NK-92 treated with Interleukin-12 subunit alpha and Interleukin-12 subunit beta, amount 100 ng/mL, for 24 hours (cell line): ENCODE measurements at regions not wholly inside any gene's neighbourhood (a gene's known extent, or its start where the extent isn't known, plus 50 kb on each side); places are given as distances from the start of the nearest gene placed in this dataset.
"Not testable (repeated sequence)": the region's sequence is repeated elsewhere in the genome, so short reads cannot be mapped to it uniquely, and the experiment has no call there.

Source experiments
- DNase-seq: peaks from one replicate; lab custom pipeline; 2025; lab: John Stamatoyannopoulos, UW

GRCh38 chr16:79864032-79864780, 263.7 kb upstream of the MAF start:
- no peak for DNase-seq

- DNase-seq, result no peak
Observed at GRCh38 chr16:79863128-79864031, 262.8 kb upstream of the MAF start.

DNA sequence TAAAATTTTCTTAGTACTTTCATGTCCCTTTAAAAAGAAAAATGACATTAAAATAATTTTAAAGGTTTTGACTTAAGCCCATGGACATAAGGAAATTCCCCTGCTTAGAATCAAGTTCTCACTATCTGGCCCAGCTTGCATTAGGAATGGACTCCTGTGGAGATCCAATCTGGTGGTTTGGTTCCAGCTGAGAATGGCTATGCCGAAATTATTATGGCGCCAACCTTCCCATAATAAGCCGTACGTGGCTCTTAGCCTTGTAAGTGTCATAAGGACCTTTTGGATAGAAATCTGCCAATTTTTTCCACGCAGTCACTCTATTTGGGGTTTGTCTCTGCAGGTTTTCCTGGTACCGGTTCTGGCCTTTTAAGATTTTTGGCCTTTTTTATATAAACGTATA, 262.1 kb upstream of the MAF start:
- DNase-seq, result no peak

- no peak for DNase-seq
Observed at GRCh38 chr16:79856581-79856980, 256.0 kb upstream of the MAF start.

DNA sequence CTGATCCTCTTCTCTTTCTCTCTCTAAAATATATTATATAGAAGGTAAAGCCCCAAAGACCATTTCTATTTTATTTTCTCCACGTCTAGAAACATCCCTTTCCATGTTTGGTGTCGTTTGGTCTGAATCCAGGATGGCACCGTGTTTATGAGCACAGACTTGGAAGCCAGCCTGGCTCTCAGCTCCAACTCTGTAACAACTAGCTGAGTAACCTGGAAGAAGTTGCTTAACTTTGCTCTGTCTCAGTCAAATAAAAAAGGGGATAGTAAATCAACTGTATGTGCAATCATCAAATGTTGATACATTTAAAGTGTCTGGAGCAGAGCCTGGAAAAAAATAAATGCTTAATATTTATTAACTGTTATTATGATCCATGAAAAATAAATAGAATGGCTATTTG, 249.8 kb upstream of the MAF start:
- DNase-seq, result no peak

DNA sequence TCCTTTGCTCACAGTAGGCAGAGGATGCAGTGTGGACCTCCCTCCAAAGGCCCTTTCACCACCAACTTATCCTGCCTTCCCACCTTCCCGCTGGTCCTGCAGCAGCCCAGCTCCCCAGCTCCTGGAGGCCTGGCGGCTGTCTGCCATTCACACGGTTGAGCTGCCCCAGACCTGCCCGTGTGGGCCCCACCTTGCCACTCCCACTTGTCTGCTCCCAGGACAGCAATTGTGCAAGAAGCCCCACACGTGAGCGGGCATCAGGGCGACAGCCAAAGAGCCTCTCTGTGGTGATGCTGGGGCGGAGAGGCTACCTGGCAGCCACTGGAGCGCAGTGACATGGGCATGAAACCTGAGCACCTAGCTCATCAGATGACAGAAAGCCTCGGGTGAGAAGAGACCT, 248.6 kb upstream of the MAF start:
- DNase-seq, result no peak

GRCh38 chr16:79848719-79849118, 248.2 kb upstream of the MAF start:
- DNase-seq, result no peak

DNA sequence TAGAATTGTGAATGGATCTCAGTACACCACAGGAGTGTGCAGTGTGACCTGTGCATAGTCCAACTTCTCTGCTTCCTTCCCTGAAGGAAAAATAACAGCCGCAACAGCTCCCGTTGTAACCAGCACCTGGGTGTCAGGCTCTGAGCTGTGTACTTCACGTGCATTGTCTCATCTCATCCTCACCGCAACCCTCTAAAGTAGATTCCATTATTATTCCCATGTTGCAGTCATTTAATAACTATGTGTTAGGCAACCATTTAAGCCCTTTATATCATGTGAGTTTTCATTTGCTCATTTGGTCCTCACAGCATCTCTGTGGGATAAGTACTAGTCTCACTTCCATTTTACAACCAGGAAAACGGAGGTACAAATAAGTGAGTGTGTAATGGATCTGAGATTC, 247.0 kb upstream of the MAF start:
- no peak for DNase-seq

DNA sequence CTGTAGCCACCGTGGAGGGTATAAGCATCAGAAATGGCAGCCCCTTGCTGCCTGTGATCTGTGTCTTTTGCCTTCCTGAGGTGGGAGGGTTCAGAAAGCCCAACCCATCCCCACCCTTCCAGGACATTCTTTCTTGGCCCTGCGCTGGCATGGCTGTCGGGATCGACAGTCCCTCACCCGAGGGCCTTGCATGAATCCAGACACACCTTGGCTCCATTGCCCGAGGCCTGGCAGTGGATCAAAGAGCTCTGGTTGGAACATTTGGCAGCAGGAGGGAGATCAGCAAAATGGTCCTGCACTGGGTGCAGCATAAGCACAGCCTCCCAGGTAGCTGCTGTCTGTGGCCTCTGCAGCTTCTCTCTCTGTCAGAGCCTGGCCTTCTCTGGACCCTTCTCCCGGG, 246.6 kb upstream of the MAF start:
- DNase-seq, result no peak

DNA sequence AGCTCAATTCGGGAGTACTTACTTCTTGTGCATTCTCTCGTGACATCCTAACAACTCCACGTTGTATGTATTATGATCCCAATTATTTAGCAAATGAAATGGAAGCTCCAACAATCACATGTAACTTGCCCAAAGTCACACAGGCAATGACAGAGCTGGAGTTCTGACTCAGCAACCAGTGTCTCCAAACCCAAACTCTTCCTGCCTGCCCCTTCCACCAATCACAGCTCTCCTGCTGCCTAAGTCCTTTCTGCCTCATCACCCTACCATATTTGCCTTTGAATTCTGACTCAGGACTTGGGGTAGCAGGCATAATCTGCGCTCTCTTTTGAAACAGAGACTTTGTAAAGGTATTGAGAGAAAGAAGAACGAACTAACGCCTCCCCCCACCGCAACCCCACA, 245.2 kb upstream of the MAF start:
- no peak for DNase-seq

DNA sequence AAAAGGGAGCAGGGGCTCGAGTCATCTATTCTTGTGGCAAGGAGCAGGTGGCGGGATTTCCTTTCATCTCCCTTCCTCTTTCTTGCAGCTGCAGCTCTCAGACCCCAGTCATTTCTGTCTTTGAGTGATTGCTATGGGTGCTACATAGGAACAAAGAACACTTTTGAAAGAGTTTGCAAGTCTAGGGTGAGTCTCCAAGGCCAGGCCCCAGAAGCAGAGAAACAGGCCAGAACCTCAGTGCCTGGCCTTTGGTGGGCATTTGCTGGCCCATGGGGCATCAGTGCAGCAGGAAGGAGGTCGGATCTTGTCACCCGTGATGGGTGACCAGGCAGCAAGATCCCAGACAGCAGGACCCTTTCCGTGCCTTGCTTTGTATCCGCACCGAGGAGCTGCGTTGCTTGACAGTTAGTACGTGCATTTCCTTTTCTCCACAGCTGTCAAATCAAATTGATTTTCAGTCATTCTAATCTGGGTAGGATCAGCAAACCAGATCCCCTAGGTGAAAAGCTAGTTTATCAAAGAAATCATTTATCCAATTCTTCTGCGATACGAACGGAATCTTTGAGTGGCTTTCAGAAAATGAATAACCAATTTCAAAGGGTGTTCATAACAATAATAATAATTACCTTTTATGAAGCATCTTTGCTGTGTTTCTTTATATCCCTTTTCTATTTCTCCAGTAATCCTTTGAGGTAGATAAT, 244.6 kb upstream of the MAF start:
- DNase-seq, result no peak

GRCh38 chr16:79844603-79845002, 244.1 kb upstream of the MAF start:
- DNase-seq, result no peak

GRCh38 chr16:79843631-79844043, 243.1 kb upstream of the MAF start:
- DNase-seq, result no peak

DNA sequence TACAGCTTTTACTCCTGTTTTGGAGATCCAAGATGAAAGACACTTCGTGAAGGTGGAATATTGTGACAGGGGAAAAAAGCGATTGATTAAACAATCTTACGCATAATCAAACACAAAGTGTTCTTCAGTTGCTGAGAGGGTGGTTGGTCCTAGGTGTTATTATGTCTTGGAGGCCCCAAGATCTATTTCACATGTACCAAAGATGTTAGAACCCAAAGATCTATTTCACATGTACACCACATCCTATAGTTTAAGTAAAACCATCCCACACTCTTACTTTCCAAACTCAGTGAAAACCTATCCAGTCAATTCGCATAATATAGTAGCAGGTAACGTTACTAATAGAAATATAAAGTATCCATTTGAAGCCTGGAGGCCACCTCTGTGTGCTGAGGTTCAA, 242.6 kb upstream of the MAF start:
- no peak for DNase-seq

GRCh38 chr16:79842197-79842596, 241.7 kb upstream of the MAF start:
- DNase-seq, result no peak

DNA sequence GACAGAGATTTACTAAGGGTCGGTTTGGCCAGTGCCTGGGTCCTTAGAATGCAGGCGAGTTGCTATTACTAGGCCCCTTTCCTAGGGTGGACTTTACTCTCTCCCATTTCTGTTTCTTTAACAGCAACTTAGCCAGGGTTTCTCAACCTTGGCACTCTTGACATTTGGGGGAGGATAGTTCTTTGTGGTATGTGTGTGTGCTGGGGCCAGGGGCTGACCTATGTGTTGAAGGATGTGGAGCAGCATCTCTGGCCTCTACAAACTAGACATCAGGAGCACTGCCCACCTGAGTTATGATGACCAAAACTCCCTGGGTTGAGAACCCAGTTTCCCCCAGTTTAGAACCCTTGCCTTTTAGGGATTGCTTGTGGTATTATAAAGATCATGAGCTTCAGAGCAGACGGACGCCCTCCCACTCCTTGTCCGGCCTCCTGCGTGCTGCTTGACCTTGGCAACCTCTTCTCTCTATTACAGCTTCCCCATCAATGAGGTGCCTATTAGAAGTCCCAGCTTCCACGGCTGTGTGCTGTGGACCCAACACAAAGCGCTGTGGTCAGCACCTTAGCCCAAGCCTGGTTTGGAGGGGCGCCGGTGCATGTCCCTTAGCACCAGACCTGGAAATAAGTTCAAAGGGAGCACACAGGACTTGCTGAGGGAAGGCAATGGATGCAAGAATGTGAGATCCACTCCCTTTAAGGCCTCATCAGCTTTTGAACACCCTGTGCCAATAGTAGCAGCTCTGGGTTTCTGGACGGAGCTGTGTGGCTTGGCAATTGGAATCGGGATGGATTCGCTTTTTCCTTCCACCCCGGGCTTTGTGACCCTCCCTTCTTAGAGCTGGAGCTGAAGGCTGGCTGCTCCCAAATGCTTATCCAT, 239.2 kb upstream of the MAF start:
- no peak for DNase-seq

DNA sequence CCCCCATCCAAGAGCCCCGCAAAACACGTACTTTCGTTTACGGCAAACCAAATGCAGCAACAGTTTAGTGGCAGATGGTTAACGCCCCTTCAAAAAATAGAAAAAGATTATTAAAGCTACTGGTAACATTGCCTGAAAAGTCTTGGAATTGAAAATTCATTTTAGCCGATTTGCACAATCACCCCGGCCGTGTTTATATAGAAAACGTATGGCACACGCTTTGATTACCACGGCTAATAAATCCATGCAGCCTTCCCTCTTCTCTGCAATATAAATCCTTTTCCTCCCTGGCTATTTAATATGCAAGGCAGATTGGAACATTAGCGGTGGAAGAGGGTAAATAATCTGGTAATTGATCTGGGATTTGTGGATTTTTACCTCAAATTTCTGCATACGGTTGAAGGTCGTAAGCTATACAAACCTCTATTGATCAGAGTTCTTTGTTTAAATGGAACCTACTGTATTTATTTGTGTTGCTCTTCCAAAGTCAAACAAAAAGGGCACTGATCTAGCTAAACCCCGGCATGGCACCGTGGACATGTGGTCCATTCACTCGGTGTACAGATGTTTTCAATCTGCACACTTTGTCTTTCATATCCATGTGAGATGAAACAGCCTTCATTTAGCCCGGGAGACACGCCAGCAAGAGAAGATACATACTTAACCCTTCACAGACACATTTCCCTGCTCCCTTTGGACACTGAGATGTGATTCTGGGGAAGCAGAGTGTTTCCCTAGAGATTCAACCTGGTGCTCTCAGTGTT, 238.1 kb upstream of the MAF start:
- no peak for DNase-seq

GRCh38 chr16:79836144-79836543, 235.6 kb upstream of the MAF start:
- no peak for DNase-seq

DNA sequence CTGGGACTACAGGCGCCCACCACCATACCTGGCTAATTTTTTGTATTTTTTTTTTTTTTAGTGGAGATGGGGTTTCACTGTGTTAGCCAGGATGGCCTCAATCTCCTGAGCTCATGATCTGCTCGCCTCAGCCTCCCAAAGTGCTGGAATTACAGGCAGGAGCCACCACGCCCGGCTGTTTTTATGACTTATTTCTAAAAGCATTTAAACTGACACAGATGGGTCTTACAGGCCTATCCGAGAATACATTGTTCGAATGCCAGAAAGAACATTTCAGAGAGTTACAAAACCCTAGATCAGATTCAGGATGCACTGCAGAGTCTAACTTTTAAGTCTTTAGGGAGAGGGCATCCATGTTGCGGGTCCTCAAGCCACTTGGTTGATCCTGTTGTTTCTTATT, 234.7 kb upstream of the MAF start:
- no peak for DNase-seq

GRCh38 chr16:79834720-79835119, 234.2 kb upstream of the MAF start:
- no peak for DNase-seq

DNA sequence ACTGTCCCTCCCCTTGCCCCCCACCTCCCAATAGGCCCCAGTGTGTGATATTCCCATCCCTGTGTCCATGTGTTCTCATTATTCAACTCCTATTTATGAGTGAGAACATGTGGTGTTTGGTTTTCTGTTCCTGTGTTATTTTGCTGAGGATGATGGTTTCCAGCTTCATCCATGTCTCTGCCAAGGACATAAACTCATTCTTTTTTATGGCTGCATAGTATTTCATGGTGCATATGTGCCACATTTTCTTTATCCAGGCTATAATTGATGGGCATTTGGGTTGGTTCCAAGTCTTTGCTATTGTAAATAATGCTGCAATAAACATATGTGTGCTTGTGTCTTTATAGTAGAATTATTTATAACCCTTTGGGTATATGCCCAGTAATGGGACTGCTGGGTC, 233.5 kb upstream of the MAF start:
- DNase-seq, result not testable (repeated sequence)
